GM03348 (cell line): ENCODE measurements at regions not wholly inside any gene's neighbourhood (a gene's known extent, or its start where the extent isn't known, plus 50 kb on each side); places are given as distances from the start of the nearest gene placed in this dataset.
A peak's percentile ranks its signal among the peaks of the same experiment; 100 is the strongest.
"Not testable (repeated sequence)": the region's sequence is repeated elsewhere in the genome, so short reads cannot be mapped to it uniquely, and the experiment has no call there.

Experiments
- DNase-seq: peaks from one replicate; pipeline ENCODE4 v3.0.0; 2012; ENCODE audit warnings: low spot score

DNA sequence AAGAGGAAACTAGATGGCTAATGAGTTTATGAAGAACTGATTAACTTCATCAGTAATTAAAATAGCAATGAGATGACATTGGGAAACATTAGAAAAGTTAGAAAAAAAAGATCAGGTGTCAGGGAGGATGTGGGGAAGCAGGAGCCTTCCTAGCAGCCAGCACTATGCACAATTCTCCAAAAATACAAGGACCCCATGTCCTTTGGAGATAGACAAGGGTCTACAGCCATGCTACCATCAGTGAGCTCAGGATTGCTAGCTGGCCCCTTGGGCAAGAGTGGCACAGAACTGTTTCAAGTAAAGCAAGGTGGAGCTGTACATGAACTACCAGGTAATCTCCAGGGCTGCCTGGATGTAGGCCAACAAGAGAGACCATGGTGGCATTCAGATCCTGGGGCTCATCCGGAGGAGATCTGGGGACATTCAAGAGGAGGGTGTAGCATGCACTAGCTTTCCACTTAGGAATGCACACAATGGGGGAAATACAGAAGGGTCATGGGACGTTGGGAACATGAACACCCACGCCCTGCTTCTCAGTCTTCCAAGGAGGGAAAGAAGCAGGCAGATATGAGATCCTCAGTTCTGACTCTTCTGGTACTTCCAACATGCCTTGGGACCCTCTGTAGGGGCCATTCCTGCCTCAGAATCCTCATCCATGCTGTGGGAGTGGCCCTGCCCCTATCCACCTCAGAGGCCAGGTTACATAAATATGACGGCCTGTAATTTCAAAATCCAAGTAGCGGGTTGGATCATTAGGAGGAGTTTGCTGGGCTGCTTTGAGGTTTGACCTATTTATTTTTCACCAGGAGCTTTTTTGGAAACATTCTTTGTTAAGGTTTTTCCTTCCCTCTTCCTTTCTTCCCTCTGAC lies 82.2 kb upstream of the HABP2 start:
- no peak for DNase-seq

GRCh38 chr10:113471241-113471996 lies 81.4 kb upstream of the HABP2 start:
- no peak for DNase-seq

GRCh38 chr10:113473011-113473410 lies 79.8 kb upstream of the HABP2 start:
- no peak for DNase-seq

DNA sequence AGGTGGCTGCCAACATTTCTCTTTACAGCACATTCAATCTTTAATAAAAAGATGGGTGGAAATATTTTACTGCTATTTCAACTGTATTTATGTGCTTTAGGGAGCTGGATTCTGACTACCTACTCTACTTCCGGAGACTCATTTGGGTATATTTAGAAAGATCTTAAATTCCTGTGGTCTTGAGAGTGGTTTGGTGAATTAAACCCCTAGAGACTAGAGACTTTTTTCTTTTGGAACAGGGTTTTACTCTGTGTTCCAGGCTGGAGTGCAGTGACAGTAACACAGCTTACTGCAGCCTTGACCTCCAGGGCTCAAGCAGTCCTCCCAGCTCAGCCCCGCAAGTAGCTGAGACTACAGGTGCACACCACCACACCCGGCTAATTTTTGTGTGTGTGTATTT lies 79.0 kb upstream of the HABP2 start:
- peak; percentile 78 for DNase-seq

GRCh38 chr10:113474752-113475151 lies 78.1 kb upstream of the HABP2 start:
- peak; percentile 43 for DNase-seq

GRCh38 chr10:113475381-113475807 lies 77.5 kb upstream of the HABP2 start:
- peak; percentile 82 for DNase-seq

GRCh38 chr10:113476191-113476590 lies 76.7 kb upstream of the HABP2 start:
- DNase-seq, result peak; percentile 57

- no peak for DNase-seq
Observed at GRCh38 chr10:113476673-113477072, 76.2 kb upstream of the HABP2 start.

DNA sequence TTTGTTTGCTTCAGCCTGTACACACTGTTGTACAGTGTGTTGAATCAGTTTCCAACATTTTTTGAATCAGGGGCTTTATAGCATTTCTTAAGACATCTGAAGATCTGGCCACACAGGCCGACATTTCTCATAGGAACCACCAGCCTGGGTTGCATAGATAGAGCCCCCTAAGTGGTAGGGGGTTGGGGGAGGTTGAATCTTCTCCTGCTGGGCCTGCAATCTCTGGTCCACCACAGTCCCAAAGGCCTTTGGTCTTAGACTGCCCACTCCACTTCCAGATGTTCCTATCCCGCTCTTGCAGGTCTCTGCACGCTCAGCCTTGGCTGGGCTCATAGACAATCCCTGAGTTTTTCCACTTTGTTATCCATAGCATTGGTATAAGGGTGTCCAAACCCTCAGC lies 75.4 kb upstream of the HABP2 start:
- no peak for DNase-seq

GRCh38 chr10:113479346-113480080 lies 73.3 kb upstream of the HABP2 start:
- DNase-seq, result no peak

DNA sequence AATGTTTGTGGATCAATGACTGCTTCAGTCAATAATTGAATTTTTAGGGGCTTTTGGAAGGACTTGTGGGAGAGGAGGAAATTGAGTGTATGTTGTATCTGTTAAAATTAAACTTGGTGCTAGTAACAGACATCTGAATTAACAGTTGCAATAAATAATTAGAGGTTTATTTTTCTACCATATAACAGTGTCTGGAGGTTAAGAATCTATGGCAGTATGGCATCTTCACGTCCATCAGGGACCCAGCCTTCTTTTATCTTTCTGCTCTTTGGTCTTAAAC lies 72.8 kb upstream of the HABP2 start:
- DNase-seq, result no peak

DNA sequence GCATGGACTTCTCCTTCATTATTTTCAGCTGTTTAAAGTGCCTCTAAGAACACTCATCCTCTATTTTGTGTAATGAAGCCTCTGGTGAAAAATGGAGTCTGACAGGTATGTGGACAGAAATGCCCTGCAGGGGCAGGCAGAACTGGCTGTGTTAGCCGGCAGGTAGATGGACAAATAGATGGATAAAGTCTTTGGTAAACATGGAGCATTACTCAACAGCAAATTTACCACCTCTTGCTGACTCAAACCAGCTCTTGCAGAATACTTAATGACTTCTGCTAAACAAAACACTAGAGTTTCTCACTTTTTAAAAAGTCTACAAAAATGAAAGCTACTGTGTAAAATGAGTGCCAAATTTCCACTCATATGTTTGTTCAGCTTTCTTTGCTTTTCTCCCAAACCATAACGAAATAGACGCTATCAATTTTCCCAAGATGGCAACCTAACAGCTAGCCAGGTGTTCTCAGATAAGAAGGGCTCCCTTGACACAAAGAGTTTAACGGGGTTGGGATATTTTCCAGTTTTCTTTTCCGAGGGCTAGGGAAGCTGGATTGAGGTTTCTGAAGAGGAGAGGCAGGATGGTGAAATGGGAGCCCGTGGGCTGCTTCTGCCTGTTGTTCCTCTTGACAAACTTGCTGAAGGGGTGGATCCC lies 71.9 kb upstream of the HABP2 start:
- no peak for DNase-seq

- no peak for DNase-seq
Observed at GRCh38 chr10:113484487-113484886, 68.4 kb upstream of the HABP2 start.

GRCh38 chr10:113485736-113486135 lies 67.1 kb upstream of the HABP2 start:
- no peak for DNase-seq

- no peak for DNase-seq
Observed at GRCh38 chr10:113486531-113486930, 66.3 kb upstream of the HABP2 start.

DNA sequence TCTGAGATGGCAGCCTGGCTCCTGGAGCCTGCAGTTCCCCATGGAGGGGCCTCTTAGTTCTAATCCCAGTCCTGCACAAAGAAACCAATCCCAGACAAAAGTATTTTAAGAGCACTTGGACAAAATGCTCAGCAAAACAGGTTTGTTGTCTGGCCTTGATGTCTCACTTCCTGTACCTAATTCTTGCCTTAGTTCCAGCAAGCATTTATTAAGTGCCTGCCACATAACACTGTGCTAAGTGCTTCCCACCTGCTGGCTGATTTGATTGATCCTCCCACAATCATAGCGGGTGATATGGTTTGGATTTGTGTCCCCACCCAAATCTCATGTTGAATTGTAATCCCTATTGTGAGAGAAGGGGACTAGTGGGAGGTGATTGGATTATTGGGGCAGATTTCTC lies 65.7 kb upstream of the HABP2 start:
- no peak for DNase-seq

DNA sequence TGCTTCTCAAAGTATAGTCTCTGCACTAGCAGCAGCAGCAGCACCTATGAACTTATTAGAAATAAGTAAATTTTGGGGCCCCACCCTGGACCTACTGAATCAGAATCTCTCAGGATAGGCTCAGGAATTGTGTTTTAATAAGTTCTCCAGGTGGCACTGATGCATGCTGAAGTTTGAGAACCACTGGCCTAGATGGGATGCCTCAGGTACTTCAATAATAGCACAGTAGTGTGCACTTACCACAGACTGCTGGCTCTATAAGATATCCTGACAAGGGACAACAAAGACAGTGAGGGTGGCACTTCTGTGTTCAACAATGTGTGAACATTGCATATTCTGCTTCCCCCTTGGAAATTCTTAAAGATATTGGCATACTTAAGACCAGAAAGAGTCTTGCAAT lies 64.7 kb upstream of the HABP2 start:
- DNase-seq, result no peak

- DNase-seq, result not testable (repeated sequence)
Observed at GRCh38 chr10:113489522-113489921, 63.3 kb upstream of the HABP2 start.

DNA sequence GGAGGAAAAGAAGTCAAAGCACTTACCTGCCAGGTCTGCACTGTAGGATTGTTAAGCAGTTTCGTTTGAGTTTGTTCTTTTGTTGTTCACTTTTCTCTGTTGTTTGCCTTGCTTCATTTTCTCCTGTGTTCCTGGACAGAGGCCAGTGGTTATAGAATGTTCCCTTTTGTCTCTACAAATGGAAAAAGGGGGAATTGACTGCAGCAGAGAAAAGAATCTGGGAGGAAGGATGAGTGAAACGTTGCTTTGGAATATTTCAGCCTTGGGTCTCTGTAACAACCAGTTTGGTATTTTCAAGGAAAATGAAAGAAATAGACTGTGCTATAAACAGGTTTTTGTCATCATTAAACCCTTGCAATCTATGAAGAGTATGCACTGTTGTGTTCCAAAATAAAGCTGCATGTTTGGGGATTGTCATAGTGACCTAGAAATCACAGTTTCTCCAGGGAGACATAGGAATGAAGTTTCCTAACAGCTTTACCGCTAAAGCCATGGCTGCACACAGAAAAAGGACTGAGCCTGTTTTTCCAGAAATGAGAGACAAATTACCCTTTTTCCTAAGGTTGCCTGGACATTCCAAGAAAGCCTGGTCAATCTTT lies 60.8 kb upstream of the HABP2 start:
- peak; percentile 41 for DNase-seq

DNA sequence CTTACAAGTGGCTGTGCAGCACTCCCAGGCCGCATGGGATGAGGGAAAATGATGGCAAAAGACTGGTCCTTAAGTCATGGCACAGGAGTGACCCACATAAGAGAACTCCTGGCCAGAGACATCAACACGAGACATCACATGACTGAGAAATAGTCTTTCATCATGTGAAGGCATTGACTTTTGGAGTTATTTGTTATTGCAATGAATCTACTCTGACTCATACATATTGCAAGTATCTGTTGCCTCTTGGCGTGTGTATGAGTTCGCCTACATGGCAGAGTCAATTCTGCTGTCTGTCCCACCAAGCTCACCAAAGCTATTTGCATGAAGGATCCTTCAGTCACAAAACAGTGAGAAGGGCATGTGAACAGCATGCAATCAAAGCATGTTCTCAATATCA lies 59.7 kb upstream of the HABP2 start:
- DNase-seq, result peak; percentile 64

DNA sequence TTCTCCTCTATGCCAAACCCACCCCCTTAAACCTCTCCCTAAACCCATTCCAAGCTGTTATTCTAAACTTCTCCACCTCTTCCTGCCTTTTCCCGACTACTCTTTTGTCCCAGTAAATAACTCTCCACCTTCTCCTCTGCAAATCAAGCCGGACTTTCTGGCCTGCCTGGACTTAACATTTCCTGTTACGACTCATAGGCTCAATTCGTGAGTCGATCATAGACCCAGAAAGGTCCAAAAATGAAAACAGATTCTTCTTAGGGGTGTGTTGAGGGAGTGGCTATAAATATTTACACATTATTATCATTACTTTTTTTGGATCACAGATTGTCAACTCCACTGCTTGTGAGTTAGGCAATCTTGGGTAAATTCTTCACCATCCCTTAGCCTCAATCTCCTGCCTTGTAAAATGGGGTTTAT lies 59.0 kb upstream of the HABP2 start:
- peak; percentile 74 for DNase-seq

- DNase-seq, result peak; percentile 67
Observed at GRCh38 chr10:113494761-113495160, 58.1 kb upstream of the HABP2 start.
